Epithelial cell of proximal tubule (primary cell): ENCODE measurements at regions not wholly inside any gene's neighbourhood (a gene's known extent, or its start where the extent isn't known, plus 50 kb on each side); places are given as distances from the start of the nearest gene placed in this dataset.
A peak's percentile ranks its signal among the peaks of the same experiment; 100 is the strongest.

Experiments used
- DNase-seq: peaks from one replicate; pipeline ENCODE4 v3.0.0-alpha.2; 2011; ENCODE audit warnings: low read depth
- H3K4me3 ChIP-seq: 2 replicates; pipeline ENCODE4 v1.5.1; 2011; ENCODE audit warnings: low read depth, mild to moderate bottlenecking, low read length
- TF ChIP-seq, protein P1 (sequence below): conservative IDR thresholded peaks from 2 replicates; pipeline ENCODE4 v1.5.1; 2012; ENCODE audit warnings: low read depth, mild to moderate bottlenecking, low read length

- no peak for DNase-seq
Measured at GRCh38 chr13:30022796-30023195, 172.4 kb upstream of the UBL3 start.

DNA sequence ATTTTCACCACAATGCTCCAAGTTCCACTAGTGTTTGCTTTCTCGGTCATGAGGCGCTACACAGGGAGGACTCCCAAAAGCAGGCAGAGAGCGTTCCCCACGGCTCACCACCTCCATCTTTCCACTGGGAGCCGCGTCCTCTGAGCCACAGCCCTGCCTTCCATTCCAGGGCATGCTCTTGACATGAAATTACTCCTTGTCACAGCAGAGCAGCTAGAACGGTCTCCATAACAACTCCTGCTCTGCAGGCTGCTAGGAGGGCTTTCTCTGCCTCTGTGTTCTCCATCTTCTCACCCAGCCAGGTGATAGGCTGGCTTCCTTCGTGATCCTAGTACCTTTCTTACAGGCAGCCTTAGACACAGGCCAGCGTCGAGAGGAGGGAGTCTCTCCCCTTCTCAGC, 171.8 kb upstream of the UBL3 start:
- DNase-seq: no peak
- no peak overlapping the region for H3K4me3 ChIP-seq
- TF ChIP-seq, protein P1, sequence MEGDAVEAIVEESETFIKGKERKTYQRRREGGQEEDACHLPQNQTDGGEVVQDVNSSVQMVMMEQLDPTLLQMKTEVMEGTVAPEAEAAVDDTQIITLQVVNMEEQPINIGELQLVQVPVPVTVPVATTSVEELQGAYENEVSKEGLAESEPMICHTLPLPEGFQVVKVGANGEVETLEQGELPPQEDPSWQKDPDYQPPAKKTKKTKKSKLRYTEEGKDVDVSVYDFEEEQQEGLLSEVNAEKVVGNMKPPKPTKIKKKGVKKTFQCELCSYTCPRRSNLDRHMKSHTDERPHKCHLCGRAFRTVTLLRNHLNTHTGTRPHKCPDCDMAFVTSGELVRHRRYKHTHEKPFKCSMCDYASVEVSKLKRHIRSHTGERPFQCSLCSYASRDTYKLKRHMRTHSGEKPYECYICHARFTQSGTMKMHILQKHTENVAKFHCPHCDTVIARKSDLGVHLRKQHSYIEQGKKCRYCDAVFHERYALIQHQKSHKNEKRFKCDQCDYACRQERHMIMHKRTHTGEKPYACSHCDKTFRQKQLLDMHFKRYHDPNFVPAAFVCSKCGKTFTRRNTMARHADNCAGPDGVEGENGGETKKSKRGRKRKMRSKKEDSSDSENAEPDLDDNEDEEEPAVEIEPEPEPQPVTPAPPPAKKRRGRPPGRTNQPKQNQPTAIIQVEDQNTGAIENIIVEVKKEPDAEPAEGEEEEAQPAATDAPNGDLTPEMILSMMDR: no peak

More at GRCh38 chr13:30022796-30023195, 172.4 kb upstream of the UBL3 start:
- TF ChIP-seq, protein P1: no peak
- no peak overlapping the region for H3K4me3 ChIP-seq

GRCh38 chr13:30021611-30022010, 171.2 kb upstream of the UBL3 start:
- H3K4me3 ChIP-seq: no peak overlapping the region
- no peak for DNase-seq
- TF ChIP-seq, protein P1: no peak

DNA sequence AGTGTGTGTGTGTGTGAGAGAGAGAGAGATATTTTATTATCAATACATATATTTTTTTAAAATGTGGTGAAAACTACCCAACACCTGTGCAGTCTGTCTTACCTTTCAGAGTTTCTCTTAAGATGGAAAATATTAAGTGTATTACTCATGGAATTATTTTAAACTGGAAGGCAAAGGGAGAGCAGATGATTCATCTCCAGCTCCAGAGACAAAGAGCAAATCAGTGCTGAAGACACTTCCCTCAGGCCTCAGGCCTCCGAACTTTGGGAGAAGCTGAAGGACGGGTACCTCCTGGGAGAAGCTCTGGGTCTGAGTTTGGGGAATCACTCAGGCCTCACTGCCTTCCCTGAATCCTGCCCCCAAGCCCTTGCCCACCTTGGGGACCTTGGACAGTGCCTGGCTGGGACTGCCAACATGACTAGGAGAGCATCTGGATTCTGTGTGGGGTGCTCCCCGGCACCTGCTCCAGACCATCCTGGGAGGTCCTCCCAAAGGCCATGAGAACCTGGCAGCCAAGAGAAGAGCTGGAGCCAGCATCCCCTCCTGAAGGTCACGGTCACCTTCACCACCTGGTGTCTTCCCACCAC, 170.4 kb upstream of the UBL3 start:
- H3K4me3 ChIP-seq: no peak overlapping the region
- DNase-seq: no peak
- TF ChIP-seq, protein P1: no peak

DNA sequence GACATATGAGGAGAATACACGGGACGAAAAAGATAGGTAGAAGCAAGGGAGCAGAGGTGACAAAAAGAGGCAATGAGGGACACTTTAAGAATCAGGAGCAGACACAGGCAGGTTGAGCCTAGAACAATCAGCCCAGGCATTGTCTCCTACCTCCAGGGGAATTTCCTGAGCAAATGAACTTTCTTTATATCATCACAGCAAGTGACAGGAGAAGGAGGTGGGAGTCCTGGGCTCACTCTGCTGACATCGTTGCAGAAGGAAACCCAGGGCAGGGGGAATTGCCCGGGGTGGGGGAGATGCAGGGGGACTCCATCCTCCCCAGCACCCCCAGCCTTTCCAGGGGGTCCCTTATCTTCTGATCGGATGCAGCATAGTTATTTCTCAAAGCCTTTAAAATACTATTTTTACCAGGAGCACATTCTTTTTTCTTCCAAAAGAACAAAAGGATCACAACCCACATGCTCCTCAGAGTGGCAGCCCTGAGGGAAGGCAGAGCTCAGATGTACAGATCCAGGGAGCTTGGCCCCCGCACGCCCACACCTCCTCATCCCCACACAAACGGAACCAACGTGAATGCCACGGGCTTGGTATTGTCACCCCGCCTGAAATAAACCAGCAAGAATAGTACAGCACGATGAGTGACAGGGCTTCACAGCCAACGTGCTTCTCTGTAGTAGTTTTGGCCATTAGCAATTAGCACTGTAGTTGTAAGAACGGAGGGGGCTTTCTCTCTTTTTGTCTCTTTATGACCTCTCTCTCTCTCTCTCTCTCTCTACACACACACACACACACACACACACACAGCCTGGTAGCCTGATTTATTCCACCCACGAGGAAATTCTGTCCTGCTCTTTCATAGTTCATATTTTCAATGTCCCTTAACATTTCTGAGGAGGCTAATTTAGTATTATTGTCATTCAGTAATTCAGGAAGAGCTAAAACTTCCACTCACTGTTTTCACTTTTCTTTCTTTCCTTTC, 169.5 kb upstream of the UBL3 start:
- TF ChIP-seq, protein P1: no peak
- no peak overlapping the region for H3K4me3 ChIP-seq
- no peak for DNase-seq

DNA sequence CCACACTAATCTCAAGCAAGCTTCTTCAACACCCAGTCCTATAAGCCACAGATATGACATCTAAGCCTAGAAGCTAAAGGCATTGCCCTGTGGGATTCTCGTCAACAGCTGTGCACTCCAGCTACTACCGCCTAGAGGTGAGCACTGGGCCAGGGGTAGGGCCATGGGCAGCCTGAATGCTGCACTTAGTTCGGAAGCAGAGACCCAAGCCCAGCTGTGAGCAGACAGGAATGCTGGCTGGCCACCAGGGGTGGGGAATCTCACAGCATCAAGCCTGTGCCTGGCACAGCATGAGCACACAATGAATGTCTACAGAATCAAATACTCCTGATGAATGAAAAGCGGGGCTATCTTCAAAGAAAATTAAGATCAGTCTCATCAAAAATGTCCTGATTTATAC, 167.5 kb upstream of the UBL3 start:
- TF ChIP-seq, protein P1: peak; percentile 8
- H3K4me3 ChIP-seq: no peak overlapping the region
- DNase-seq: no peak

DNA sequence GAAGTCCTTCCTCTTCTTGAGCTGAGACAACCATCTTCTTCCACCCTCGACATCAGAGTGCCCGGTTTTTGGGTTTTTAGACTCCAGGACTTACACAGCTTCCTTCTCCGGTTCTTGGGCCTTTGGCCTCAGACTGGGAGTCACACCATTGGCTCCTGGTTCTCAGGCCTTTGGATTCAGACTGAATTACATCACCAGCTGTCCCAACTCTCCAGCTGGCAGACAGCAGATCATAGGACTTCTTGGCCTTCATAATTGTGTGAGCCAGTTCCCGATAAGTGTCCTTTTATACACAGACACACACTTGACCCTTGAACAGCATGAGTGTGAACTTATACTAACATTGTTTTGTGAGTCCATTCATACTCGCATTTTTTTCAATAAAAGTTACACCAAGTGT, 166.0 kb upstream of the UBL3 start:
- DNase-seq: no peak
- H3K4me3 ChIP-seq: no peak overlapping the region
- TF ChIP-seq, protein P1: no peak
